Panc1 (cell line): ENCODE measurements at regions not wholly inside any gene's neighbourhood (a gene's known extent, or its start where the extent isn't known, plus 50 kb on each side); places are given as distances from the start of the nearest gene placed in this dataset.

Experiments used
- ATAC-seq: fragments of 200-7000 bp; cut with Tn5 transposase; 2 replicates; pipeline ENCODE4 v1.9.1; 2020; ENCODE audit warnings: mild to moderate bottlenecking, moderate library complexity
- BruUV-seq: library from RNA; stranded (reverse); fragments of 400-500 nt; replicated peaks from 2 replicates; lab custom pipeline; 2021; lab: Mats Ljungman, UMichigan
- CTCF ChIA-PET: fragments of 300-600 bp; sonication (Branson Sonifier 250); formaldehyde crosslinking; loops from one replicate; lab custom pipeline; 2022; ENCODE audit warnings: antibody characterized with exemption; lab: Charles Lee
- POLR2A ChIA-PET: fragments of 300-600 bp; sonication (Branson Sonifier 250); formaldehyde crosslinking; loops from one replicate; lab custom pipeline; 2022; ENCODE audit warnings: antibody characterized with exemption; lab: Charles Lee
- DNase-seq: peaks from one replicate; pipeline ENCODE4 v3.0.0-alpha.2; 2010; ENCODE audit warnings: low read depth, low spot score
- H3K27ac ChIP-seq: 2 replicates; pipeline ENCODE4 v1.5.1; 2011; ENCODE audit warnings: mild to moderate bottlenecking, low read length, inconsistent platforms
- H3K27me3 ChIP-seq: fragments of 200-500 bp; sonication (Bioruptor generic); 2 replicates; pipeline ENCODE4 v1.6.0; 2014; ENCODE audit warnings: low read length, inconsistent platforms; ENCODE audit not compliant: control insufficient read depth, insufficient read depth
- H3K36me3 ChIP-seq: fragments of 200-500 bp; sonication (Bioruptor generic); 2 replicates; pipeline ENCODE4 v1.5.1; 2014; ENCODE audit warnings: inconsistent platforms, mild to moderate bottlenecking, low read length, moderate library complexity; ENCODE audit not compliant: control insufficient read depth, insufficient read depth
- H3K4me1 ChIP-seq: 2 replicates; pipeline ENCODE4 v1.5.1; 2011; ENCODE audit warnings: inconsistent platforms, mild to moderate bottlenecking, low read length, moderate library complexity; ENCODE audit not compliant: control insufficient read depth, insufficient read depth
- H3K4me3 ChIP-seq, 2 experiments: 2 replicates each; pipeline ENCODE4 v1.5.1; 2011 to 2012; ENCODE audit warnings: low read depth in 2 of 2, low read length in 2 of 2, mild to moderate bottlenecking in 2 of 2, inconsistent platforms in 1 of 2, moderate library complexity in 1 of 2
- H3K9me3 ChIP-seq: fragments of 200-500 bp; sonication (Bioruptor generic); 2 replicates; pipeline ENCODE4 v1.5.1; 2014; ENCODE audit warnings: low read depth, mild to moderate bottlenecking, inconsistent platforms, low read length, moderate library complexity; ENCODE audit not compliant: control insufficient read depth, insufficient read depth
- CTCF ChIP-seq: fragments of 450-650 bp; IDR thresholded peaks from 2 replicates; pipeline ENCODE4 v1.5.1; 2017; ENCODE audit warnings: mild to moderate bottlenecking
- POLR2AphosphoS5 ChIP-seq: IDR thresholded peaks from 2 replicates; pipeline ENCODE4 v1.6.1; 2012; ENCODE audit warnings: mild to moderate bottlenecking, low read depth, low read length, moderate library complexity
- REST ChIP-seq, 2 experiments: IDR thresholded peaks; 2 replicates each; pipeline ENCODE4 v1.6.1; 2011 to 2012; ENCODE audit warnings: low read depth in 2 of 2, control low read depth in 1 of 2, low read length in 1 of 2, mild to moderate bottlenecking in 1 of 2, moderate library complexity in 1 of 2; ENCODE audit not compliant: insufficient read depth in 1 of 2
- SIN3A ChIP-seq: IDR thresholded peaks from 2 replicates; pipeline ENCODE4 v1.6.1; 2012; ENCODE audit warnings: low read depth, mild to moderate bottlenecking, low read length, moderate library complexity, borderline replicate concordance; ENCODE audit not compliant: insufficient read depth
- TCF7L2 ChIP-seq: IDR thresholded peaks from 2 replicates; pipeline ENCODE4 v1.6.1; 2011; ENCODE audit warnings: mild to moderate bottlenecking, low read depth, low read length, inconsistent platforms
- in situ Hi-C: cut with HindIII; loops from 2 replicates; pipeline ENCODE4 v1.10.0; 2016; ENCODE audit warnings: low sequenced_read_pairs, low pct_unique_long_range_greater_than_20kb
- intact Hi-C: fragments of 100-400 bp; cut with micrococcal nuclease; formaldehyde crosslinking; loops from one replicate; pipeline ENCODE4 v1.10.0; 2022; ENCODE audit not compliant: unreplicated experiment

GRCh38 chr20:54848262-54848661 lies 372.9 kb downstream of the DOK5 start:
- intact Hi-C loops (no loop called here), in situ Hi-C loops (no loop called here)
- no peaks in the 10 kb centered on the region for H3K27me3 ChIP-seq
- no peak for ATAC-seq
- no peak overlapping the region for H3K4me3 ChIP-seq
- POLR2A ChIA-PET: no interaction called here
- H3K9me3 ChIP-seq: no peaks in the 10 kb centered on the region
- CTCF ChIA-PET: no interaction called here
- DNase-seq: no peak
- TF ChIP-seq SIN3A (no peak), TCF7L2 (no peak)
- no peaks in the 10 kb centered on the region for H3K4me1 ChIP-seq
- H3K36me3 ChIP-seq: no peaks in the 10 kb centered on the region
- BruUV-seq: no TSS peak
- H3K27ac ChIP-seq: no peak overlapping the region

- no peaks in the 10 kb centered on the region for H3K36me3 ChIP-seq
- H3K4me3 ChIP-seq: no peak overlapping the region
- no peaks in the 10 kb centered on the region for H3K4me1 ChIP-seq
- H3K27me3 ChIP-seq: no peaks in the 10 kb centered on the region
- H3K27ac ChIP-seq: no peak overlapping the region
- H3K9me3 ChIP-seq: no peaks in the 10 kb centered on the region
- intact Hi-C loops (no loop called here), in situ Hi-C loops (no loop called here)
- CTCF ChIA-PET: no interaction called here
- DNase-seq (no peak), ATAC-seq (no peak)
- POLR2A ChIA-PET: no interaction called here
- TF ChIP-seq POLR2AphosphoS5: no peak
- TF ChIP-seq SIN3A: no peak
- TF ChIP-seq REST (IDR thresholded peaks at IDR 0.05; ENCODE audit: insufficient read depth in 1 of 2, low read depth in 2 of 2, low read length in 1 of 2): no peak
- no peak for TF ChIP-seq TCF7L2
- TF ChIP-seq CTCF: no peak
- no TSS peak for BruUV-seq
These were observed 371.6 kb downstream of the DOK5 start for GRCh38 chr20:54846948-54847347.

GRCh38 chr20:54844346-54844745 lies 369.0 kb downstream of the DOK5 start:
- CTCF ChIA-PET: no interaction called here
- TF ChIP-seq CTCF (no peak), POLR2AphosphoS5 (no peak)
- DNase-seq: no peak
- POLR2A ChIA-PET: no interaction called here
- no peaks in the 10 kb centered on the region for H3K9me3 ChIP-seq
- no peaks in the 10 kb centered on the region for H3K36me3 ChIP-seq
- no TSS peak for BruUV-seq
- no peaks in the 10 kb centered on the region for H3K4me1 ChIP-seq
- intact Hi-C loops: no loop called here
- in situ Hi-C loops: no loop called here
- H3K27me3 ChIP-seq: no peaks in the 10 kb centered on the region
- H3K27ac ChIP-seq: no peak overlapping the region
- H3K4me3 ChIP-seq: no peak overlapping the region
- ATAC-seq: no peak
